NCI-H526 treated with DMSO at 0.1 percent for 48 hours (cell line): ENCODE measurements at regions not wholly inside any gene's neighbourhood (a gene's known extent, or its start where the extent isn't known, plus 50 kb on each side); places are given as distances from the start of the nearest gene placed in this dataset.

Experiments used
- DNase-seq: peaks from one replicate; lab custom pipeline; 2025; lab: John Stamatoyannopoulos, UW

GRCh38 chr3:139732729-139733128 lies 55.0 kb upstream of the NMNAT3 start:
- no peak for DNase-seq

- no peak for DNase-seq
Observed at GRCh38 chr3:139729300-139729699, 51.5 kb upstream of the NMNAT3 start.

GRCh38 chr3:139728414-139728813 lies 50.6 kb upstream of the NMNAT3 start:
- no peak for DNase-seq
